HG03095 (cell line): ENCODE measurements at regions not wholly inside any gene's neighbourhood (a gene's known extent, or its start where the extent isn't known, plus 50 kb on each side); places are given as distances from the start of the nearest gene placed in this dataset.
"Not testable (repeated sequence)": the region's sequence is repeated elsewhere in the genome, so short reads cannot be mapped to it uniquely, and the experiment has no call there.

Experiments used
- ATAC-seq: cut with Tn5 transposase; IDR thresholded peaks from one replicate; pipeline ENCODE4 v1.9.1; 2021; ENCODE audit warnings: moderate library complexity; ENCODE audit not compliant: unreplicated experiment

- no peak for ATAC-seq
Measured at GRCh38 chr5:131005963-131006684, 158.9 kb downstream of the HINT1 start.

- no peak for ATAC-seq
Measured at GRCh38 chr5:131001507-131001906, 163.5 kb downstream of the HINT1 start.

GRCh38 chr5:131000289-131000688 lies 164.8 kb downstream of the HINT1 start:
- no peak for ATAC-seq

- not testable (repeated sequence) for ATAC-seq
Measured at GRCh38 chr5:130996720-130997119, 168.3 kb downstream of the HINT1 start.

- no peak for ATAC-seq
Measured at GRCh38 chr5:130995851-130996250, 169.2 kb downstream of the HINT1 start.

- no peak for ATAC-seq
Measured at GRCh38 chr5:130995254-130995515, 169.9 kb downstream of the HINT1 start.

- no peak for ATAC-seq
Measured at GRCh38 chr5:130994496-130995253, 170.4 kb downstream of the HINT1 start.

GRCh38 chr5:130992621-130993020 lies 172.4 kb downstream of the HINT1 start:
- no peak for ATAC-seq

- ATAC-seq = no peak
Measured at GRCh38 chr5:130992095-130992494, 173.0 kb downstream of the HINT1 start.

GRCh38 chr5:130985776-130986175 lies 179.3 kb downstream of the HINT1 start:
- ATAC-seq = no peak

GRCh38 chr5:130981663-130982062 lies 183.4 kb downstream of the HINT1 start:
- ATAC-seq = no peak

- ATAC-seq = no peak
Measured at GRCh38 chr5:130978475-130978874, 186.6 kb downstream of the HINT1 start.

- no peak for ATAC-seq
Measured at GRCh38 chr5:130976493-130976892, 188.6 kb downstream of the HINT1 start.

GRCh38 chr5:130975847-130976246 lies 189.2 kb downstream of the HINT1 start:
- ATAC-seq = no peak

- no peak for ATAC-seq
Measured at GRCh38 chr5:130975299-130975698, 189.8 kb downstream of the HINT1 start.

GRCh38 chr5:130974021-130974683 lies 190.9 kb downstream of the HINT1 start:
- no peak for ATAC-seq

- ATAC-seq = no peak
Measured at GRCh38 chr5:130966990-130967525, 198.0 kb downstream of the HINT1 start.

GRCh38 chr5:130965920-130966319 lies 199.1 kb downstream of the HINT1 start:
- no peak for ATAC-seq

GRCh38 chr5:130965360-130965759 lies 199.7 kb downstream of the HINT1 start:
- no peak for ATAC-seq

- no peak for ATAC-seq
Measured at GRCh38 chr5:130964231-130965202, 200.5 kb downstream of the HINT1 start.

GRCh38 chr5:130963798-130964197 lies 201.3 kb downstream of the HINT1 start:
- no peak for ATAC-seq
